Cardiac muscle cell (in vitro differentiated cells and primary cell): ENCODE measurements at regions not wholly inside any gene's neighbourhood (a gene's known extent, or its start where the extent isn't known, plus 50 kb on each side); places are given as distances from the start of the nearest gene placed in this dataset.

ENCODE experiments used
- DNase-seq, 2 donors: peaks; one replicate each; pipeline versions ENCODE4 v3.0.0 to v3.0.0-alpha.2; 2010 to 2017; ENCODE audit warnings: low read depth in 1 of 2, low spot score in 1 of 2
- H3K27ac ChIP-seq: fragments of 200-600 bp; sonication (generic); 2 replicates; pipeline ENCODE4 v1.5.1; 2016
- H3K27me3 ChIP-seq: fragments of 200-600 bp; sonication (generic); 2 replicates; pipeline ENCODE4 v1.6.0; 2016; ENCODE audit warnings: control low read depth
- H3K36me3 ChIP-seq: fragments of 200-600 bp; sonication (generic); 2 replicates; pipeline ENCODE4 v1.5.1; 2016; ENCODE audit warnings: control low read depth
- H3K4me1 ChIP-seq: fragments of 200-600 bp; sonication (generic); 2 replicates; pipeline ENCODE4 v1.8.1; 2017; ENCODE audit warnings: low read depth, mild to moderate bottlenecking, mixed run types
- H3K4me3 ChIP-seq: fragments of 200-600 bp; sonication (generic); 2 replicates; pipeline ENCODE4 v1.5.1; 2016; ENCODE audit warnings: mild to moderate bottlenecking
- H3K9me3 ChIP-seq: fragments of 200-600 bp; sonication (generic); 2 replicates; pipeline ENCODE4 v1.5.1; 2017; ENCODE audit warnings: low read depth, mild to moderate bottlenecking, control low read depth
- TF ChIP-seq, protein P1 (sequence below): IDR thresholded peaks from 2 replicates; pipeline ENCODE4 v1.5.1; 2012; ENCODE audit warnings: low read depth, mild to moderate bottlenecking, low read length

DNA sequence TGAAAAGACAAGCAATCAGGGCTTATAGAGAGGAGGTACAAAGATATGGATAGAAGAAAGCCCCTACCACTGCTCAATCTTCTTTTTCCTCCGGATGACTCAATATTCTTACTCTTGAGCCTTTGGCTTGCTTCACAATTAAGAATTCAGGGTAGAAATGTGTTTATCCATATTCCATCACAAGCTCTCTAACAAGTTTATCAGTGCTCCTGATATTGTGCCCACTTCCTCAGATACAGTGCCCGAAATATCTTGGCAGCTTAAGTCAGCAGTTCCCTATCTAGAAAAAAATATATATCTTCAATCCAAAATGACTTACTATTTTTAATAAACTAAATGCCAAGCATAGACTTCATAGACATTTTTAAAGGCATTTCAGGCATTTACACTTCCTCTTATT, 255.1 kb upstream of the FAT3 start:
- H3K4me3 ChIP-seq: no peak overlapping the region
- H3K36me3 ChIP-seq: no peaks in the 10 kb centered on the region
- no peak overlapping the region for H3K27ac ChIP-seq
- TF ChIP-seq, protein P1, sequence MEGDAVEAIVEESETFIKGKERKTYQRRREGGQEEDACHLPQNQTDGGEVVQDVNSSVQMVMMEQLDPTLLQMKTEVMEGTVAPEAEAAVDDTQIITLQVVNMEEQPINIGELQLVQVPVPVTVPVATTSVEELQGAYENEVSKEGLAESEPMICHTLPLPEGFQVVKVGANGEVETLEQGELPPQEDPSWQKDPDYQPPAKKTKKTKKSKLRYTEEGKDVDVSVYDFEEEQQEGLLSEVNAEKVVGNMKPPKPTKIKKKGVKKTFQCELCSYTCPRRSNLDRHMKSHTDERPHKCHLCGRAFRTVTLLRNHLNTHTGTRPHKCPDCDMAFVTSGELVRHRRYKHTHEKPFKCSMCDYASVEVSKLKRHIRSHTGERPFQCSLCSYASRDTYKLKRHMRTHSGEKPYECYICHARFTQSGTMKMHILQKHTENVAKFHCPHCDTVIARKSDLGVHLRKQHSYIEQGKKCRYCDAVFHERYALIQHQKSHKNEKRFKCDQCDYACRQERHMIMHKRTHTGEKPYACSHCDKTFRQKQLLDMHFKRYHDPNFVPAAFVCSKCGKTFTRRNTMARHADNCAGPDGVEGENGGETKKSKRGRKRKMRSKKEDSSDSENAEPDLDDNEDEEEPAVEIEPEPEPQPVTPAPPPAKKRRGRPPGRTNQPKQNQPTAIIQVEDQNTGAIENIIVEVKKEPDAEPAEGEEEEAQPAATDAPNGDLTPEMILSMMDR: no peak
- no peaks in the 10 kb centered on the region for H3K9me3 ChIP-seq
- H3K4me1 ChIP-seq: no peaks in the 10 kb centered on the region
- no peaks in the 10 kb centered on the region for H3K27me3 ChIP-seq
- no peak for DNase-seq

DNA sequence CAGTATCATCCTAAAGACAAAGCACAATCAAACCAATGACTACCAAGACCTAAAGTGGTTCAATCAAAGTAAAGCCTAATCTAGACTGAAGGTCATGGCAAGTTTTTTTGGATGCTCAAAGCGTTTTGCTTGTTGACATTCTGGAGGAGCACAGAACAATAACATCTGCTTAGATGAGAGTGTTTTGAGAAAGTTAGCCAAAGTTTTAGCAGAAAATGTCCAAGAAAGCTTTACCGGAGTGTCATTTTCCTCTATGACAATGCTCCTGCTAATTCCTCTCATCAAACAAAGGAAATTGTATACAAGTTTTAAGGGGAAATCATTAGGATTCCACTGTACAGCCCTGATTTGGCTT, 256.9 kb upstream of the FAT3 start:
- TF ChIP-seq, protein P1: no peak
- no peaks in the 10 kb centered on the region for H3K36me3 ChIP-seq

DNA sequence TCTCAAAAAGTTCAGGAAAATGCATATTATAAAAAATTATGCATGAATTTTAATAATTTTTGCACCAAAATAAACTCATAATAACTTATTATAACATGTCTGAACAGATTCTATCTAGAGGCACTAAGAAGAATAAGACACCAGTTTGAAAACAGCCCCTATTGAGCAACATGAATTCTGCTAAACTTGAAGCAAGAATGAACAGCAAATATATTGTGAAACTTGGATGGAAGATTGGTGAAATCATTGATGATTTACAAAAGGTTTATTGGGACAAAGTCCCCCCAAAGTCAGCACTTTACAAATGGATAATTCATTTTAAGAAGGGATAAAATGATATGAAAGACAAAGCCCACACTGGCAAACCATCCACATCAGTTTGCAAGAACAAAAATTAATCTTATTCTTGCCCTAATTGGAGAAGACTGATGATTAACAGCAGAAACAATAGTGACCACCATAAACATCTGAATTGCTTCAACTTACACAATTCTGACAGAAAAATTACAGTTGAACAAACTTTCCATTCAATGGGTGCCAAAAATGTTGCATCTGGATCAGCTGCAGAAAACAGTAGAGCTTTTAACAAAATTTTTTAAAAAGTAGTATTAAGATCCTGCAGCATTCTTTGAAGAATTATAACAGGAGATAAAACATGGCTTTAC, 257.5 kb upstream of the FAT3 start:
- Histone ChIP-seq H3K9me3 (no peaks in the 10 kb centered on the region), H3K4me3 (no peak overlapping the region), H3K27me3 (no peaks in the 10 kb centered on the region), H3K4me1 (no peaks in the 10 kb centered on the region), H3K27ac (no peak overlapping the region), H3K36me3 (no peaks in the 10 kb centered on the region)
- DNase-seq: no peak
- TF ChIP-seq, protein P1: no peak

More for the DNA sequence above, 256.9 kb upstream of the FAT3 start:
- Histone ChIP-seq H3K27ac (no peak overlapping the region), H3K4me1 (no peaks in the 10 kb centered on the region), H3K9me3 (no peaks in the 10 kb centered on the region), H3K4me3 (no peak overlapping the region), H3K27me3 (no peaks in the 10 kb centered on the region)
- DNase-seq: no peak

DNA sequence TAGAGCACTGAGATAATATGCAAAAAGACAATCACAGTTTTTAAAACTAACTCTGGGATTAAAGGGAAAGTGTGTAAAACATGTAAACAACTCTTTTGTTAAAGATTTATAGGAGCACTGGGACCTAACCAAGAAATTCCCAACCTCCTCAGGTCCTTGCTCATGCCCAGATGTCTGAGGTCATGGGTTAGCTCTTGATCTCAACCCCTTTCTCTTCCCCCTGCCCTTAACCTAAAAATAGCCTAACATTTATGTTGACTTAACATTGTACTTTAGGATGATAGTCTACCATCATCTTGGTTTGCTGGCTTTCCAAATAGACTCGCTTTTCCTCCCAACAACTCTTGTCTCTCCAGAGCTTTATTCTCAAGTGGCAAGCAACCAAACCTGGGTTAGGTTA, 258.2 kb upstream of the FAT3 start:
- Histone ChIP-seq H3K27ac (no peak overlapping the region), H3K36me3 (no peaks in the 10 kb centered on the region), H3K27me3 (no peaks in the 10 kb centered on the region), H3K4me3 (no peak overlapping the region), H3K4me1 (no peaks in the 10 kb centered on the region), H3K9me3 (no peaks in the 10 kb centered on the region)
- TF ChIP-seq, protein P1: no peak
- DNase-seq: no peak

DNA sequence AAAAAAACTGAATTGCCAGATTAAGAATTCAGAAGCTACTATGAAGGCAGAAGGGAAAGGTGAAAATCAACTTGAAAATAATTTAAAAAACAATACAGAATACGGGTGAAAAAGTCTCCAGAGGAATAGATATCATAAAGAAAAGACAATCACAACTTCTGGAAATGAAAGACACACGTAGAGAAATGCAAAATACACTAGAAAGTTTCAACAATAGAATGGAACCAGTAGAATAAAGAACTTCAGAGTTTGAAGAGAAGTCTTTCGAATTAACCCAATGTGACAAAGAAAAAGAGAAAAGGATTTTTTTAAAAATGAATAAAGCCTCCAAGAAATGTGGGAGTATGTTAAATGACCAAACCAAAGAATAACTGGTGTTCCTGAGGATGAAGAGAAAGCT, 263.8 kb upstream of the FAT3 start:
- no peak overlapping the region for H3K4me3 ChIP-seq
- no peaks in the 10 kb centered on the region for H3K4me1 ChIP-seq
- H3K9me3 ChIP-seq: no peaks in the 10 kb centered on the region
- H3K27ac ChIP-seq: no peak overlapping the region
- H3K36me3 ChIP-seq: no peaks in the 10 kb centered on the region
- no peak for DNase-seq
- H3K27me3 ChIP-seq: no peaks in the 10 kb centered on the region
- TF ChIP-seq, protein P1: no peak
